Skin epidermis (tissue), 12 donors: ENCODE measurements at regions not wholly inside any gene's neighbourhood (a gene's known extent, or its start where the extent isn't known, plus 50 kb on each side); places are given as distances from the start of the nearest gene placed in this dataset.

Source experiments
- H3K27ac ChIP-seq, 21 experiments: fragments of 200-600 bp; sonication (generic) in 11 of 21; one replicate each; pipeline ENCODE4 v1.5.0; 2020; ENCODE audit warnings: mild to moderate bottlenecking in 3 of 21, inconsistent platforms in 2 of 21, moderate library complexity in 2 of 21
- H3K4me3 ChIP-seq, 7 experiments: fragments of 200-600 bp; sonication (generic) in 2 of 7; one replicate each; pipeline ENCODE4 v1.5.0; 2020; ENCODE audit warnings: inconsistent platforms in 2 of 7, mild to moderate bottlenecking in 2 of 7, moderate library complexity in 1 of 7

DNA sequence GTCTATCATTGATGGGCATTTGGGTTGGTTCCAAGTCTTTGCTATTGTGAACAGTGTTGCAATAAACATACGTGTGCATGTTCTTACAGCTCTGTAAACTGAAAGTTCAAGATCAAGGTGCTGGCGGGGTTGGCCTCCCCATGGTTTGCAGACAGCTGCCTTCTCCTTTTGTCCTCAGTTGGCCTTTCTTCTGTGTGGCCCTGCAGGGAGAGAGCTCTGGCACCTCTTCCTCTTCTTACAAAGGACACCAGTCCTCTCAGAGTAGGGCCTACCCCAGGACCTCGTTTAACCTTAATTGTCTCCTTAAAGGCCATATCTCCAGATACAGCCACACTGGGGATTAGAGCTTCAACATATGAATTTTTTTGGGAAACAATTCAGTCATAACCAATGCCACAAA, 462.7 kb downstream of the TCERG1L start:
- Histone ChIP-seq H3K27ac (no peak overlapping the region), H3K4me3 (no peak overlapping the region)

DNA sequence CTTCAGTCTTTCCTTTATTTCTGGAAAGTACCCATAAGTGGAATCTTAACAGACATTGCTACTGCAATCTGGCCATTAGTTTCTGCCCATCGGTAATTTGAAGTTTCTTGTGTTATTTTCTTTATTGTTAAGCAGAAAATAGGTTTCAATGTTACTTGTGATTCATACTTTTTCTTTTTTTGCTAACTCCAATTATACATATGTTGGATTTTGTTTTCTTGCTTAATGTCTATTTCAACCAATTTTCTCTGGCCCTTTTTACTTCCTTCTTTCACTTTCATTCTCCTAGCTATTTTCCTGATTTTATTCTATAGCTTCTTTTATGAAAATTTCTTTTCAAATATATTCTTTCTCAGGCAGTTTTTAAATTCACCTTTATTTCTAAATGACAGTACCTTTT, 457.4 kb downstream of the TCERG1L start:
- H3K4me3 ChIP-seq = no peak overlapping the region
- H3K27ac ChIP-seq = no peak overlapping the region

DNA sequence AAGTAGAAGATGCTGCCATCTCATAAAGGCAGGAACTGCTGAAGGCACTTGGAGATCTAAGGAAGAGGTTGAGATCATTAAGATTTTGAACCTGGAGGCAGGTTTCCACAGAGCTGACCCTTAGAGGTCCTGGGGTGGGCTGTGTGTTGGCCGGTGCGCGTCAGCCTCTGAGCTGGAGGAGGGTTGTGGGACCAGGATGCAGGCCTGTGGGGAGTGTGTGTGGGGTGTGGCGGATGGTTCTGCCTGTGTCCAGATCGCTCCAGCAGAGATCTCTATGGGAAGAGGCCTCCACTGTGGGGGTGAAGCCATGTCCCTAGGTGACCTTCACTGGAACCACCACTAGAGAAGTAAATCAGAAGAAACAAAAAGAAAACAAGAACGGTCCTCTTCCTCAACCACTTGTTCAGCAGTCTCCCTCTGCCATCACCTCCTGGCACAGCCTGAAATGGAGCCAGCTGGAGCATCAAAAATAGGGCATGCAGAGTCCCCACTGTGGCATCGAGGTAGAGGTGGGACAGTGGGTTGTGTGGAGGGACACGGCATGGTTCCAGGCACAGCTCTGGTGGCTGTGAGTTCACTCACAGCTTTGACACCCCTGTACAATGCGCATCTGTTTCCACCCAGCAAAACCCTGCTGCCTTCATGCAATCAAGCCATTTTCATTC, 453.8 kb downstream of the TCERG1L start:
- Histone ChIP-seq H3K4me3 (no peak overlapping the region), H3K27ac (no peak overlapping the region)

DNA sequence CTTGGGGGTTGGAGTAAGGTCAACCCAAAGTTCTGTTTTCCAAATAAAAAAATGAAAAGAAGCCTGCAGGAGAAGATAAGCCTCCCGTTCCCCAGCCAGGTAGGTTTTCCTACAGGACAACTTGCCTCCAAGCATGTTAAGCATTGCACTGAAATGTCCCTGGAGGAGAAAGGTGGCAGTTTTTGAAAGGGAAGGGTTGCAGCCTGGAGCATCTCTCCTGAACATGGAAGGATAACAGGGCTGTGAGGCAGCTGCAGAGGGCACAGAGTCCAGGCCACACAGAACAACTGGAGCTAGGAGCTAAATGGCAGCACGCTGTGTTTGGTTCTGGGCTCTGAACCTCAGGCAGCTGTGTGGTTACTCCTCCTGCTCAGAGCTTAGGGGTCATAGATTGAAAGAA, 452.9 kb downstream of the TCERG1L start:
- no peak overlapping the region for H3K27ac ChIP-seq

DNA sequence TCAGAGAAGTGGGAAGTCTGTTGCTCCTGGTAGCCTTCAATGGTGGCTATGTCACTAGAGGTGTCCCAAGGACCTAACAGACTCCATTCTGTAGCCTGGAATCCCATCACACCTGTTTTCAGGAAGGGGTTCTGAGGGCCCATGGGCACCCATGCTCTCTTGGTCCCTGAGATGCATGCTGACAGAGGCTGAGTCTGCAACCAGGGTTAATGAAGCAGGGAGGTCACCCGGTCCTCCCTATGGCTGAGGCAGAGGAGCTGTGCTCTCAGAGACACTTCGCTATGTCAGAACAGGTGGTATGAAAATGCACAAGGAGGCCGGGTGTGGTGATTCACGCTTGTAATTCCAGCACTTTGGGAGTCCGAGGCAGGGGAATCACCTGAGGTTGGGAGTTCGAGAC, 452.1 kb downstream of the TCERG1L start:
- no peak overlapping the region for H3K27ac ChIP-seq

More for the DNA sequence above, 452.9 kb downstream of the TCERG1L start:
- no peak overlapping the region for H3K4me3 ChIP-seq

DNA sequence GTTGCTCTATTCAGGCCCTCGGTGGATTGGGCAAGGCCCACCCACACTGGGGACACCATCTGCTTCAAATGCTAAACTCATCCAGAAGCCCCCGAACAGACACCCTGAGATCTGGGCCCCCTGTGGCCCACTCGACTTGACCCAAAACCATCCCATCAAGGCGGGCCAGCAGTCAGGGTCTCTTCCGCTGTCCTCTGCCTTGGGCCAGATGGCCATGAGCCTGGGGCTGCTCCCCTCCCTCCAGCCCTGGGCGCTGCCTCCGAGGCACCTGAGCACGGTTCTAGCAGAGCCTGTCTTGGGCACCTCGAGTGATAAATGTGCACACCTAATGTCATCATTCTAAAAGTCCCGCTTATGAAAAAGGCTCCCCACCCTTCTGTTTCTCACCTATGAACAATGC, 449.4 kb downstream of the TCERG1L start:
- H3K4me3 ChIP-seq = no peak overlapping the region
- no peak overlapping the region for H3K27ac ChIP-seq

More for the DNA sequence above, 452.1 kb downstream of the TCERG1L start:
- no peak overlapping the region for H3K4me3 ChIP-seq

DNA sequence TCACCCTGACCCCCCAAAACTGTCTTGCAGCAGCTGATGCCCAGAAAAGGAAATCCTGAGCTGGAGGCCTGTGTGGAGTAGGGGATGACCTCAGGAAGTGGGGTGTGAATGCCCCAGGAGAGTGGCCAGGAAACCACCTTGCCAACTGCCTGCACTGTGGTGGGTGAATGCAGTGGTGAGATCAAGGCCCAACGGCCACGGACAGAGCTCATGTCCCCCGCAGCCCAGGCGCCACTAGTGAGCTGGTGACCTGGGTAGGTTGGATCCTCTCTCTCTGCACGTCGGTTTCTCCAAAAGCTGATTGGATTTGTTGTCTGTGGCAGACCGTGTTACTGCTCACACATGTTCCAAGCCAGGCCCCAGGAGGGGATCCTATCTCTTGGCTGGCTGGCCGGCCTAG, 448.9 kb downstream of the TCERG1L start:
- Histone ChIP-seq H3K27ac (no peak overlapping the region), H3K4me3 (no peak overlapping the region)

DNA sequence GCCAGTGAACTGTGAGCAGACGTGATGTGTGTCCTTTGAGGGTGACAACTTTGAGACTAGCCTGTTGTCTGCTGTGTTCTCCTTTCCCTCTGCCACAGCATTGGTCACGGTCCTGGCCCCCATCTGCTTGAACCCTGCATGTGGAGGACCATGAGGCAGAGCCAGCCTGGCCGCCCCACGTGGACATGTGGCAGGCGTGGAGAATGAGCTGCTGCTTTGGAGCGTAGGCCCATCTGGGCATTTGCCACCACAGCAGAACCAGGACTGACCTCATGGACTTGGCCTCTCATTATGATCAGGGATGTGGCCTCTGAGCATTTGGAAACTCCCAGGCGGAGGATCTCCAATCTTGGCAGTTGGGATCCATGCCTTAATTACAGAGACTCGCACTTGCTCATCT, 448.5 kb downstream of the TCERG1L start:
- Histone ChIP-seq H3K27ac (no peak overlapping the region), H3K4me3 (no peak overlapping the region)

DNA sequence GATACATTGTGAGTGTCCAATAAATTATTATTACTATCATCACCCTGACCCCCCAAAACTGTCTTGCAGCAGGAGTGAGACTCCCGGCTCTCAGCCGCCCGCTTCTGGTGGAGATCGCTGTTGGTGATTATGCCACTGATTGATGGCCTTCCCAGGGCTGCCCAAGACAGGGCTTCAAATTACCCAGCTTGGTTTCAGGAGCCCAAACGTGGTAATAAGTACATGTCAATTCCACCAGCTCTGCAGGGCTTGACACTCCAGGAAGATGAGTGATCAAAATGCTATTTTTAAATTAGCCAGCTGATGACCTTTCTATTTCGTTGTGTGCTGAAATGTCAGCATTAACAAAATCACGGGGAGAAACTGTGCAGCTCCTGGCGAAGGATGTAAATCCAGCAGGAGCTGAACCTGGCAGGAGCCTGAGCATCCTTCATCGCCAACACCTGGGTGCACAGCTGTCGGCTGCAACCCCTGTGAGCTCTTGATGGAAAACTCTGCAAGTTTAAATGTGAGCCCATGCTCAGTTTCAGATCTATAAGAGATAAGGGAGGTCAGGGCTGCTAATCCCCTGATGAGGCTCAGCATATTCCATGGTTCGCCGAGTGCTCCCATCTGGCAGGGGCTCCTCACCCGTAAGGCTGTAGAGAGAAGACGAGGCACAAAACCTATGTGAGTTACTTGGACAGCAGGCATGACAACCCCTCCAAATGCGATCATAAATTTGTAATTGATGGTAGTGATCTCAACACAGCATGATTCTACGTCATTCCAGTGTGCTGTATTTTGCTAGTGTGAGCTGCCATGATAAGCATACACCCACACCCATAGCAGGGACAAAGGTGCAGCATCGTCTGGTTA, 446.3 kb downstream of the TCERG1L start:
- no peak overlapping the region for H3K27ac ChIP-seq
- no peak overlapping the region for H3K4me3 ChIP-seq

DNA sequence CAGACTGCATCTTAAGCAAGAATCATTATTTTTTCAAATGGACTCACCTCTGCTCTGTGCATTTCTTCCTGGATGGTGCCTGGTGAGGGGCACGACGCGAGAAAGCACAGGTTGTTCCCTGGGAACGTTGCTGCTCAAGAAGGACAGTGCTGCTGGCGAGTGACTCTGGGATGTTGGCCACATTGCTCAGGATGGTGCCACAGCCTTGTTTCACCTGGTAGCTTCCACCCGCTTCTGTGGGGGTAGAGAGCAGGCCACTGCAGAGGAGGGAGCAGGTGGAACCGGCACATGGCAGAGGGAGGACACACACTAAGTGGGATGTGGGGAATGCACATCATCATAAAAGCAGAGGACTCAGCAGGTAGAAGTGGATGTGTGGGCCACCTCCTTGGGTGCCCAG, 444.7 kb downstream of the TCERG1L start:
- no peak overlapping the region for H3K4me3 ChIP-seq
- H3K27ac ChIP-seq = no peak overlapping the region

DNA sequence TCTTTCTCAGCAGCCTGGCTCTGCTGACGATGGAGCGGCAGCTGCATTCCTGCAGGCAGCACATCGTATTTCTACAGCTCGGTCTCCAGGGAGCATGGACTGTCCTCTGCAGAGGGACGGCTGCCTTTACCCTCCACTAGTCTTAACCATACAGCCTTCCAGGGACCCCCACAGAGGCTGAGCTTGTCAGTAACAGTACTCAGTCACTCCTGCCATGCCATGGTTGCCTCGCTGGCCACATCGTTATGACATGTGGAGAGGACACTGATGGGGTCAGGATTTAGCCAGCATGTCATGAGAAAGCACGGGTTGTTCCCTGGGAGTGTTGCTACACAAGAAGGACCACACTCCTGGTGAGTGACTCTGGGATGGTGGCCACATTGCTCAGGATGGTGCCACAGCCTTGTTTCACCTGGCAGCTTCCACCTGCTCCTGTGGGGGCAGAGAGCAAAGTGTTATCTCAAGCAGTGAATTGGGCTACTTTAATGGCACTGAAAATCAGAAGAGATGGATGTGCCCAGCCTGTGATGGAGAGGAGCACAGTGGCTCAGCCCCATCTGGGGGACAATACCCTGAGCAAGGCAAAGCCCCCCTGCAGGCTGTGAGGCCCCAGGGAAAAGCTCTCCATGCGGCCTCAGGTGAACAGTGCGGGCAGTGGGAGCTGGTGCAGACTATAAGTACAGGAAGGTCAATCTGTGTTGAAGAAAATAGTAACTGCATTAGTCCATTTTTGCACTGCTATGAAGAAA, 443.9 kb downstream of the TCERG1L start:
- Histone ChIP-seq H3K4me3 (no peak overlapping the region), H3K27ac (no peak overlapping the region)

DNA sequence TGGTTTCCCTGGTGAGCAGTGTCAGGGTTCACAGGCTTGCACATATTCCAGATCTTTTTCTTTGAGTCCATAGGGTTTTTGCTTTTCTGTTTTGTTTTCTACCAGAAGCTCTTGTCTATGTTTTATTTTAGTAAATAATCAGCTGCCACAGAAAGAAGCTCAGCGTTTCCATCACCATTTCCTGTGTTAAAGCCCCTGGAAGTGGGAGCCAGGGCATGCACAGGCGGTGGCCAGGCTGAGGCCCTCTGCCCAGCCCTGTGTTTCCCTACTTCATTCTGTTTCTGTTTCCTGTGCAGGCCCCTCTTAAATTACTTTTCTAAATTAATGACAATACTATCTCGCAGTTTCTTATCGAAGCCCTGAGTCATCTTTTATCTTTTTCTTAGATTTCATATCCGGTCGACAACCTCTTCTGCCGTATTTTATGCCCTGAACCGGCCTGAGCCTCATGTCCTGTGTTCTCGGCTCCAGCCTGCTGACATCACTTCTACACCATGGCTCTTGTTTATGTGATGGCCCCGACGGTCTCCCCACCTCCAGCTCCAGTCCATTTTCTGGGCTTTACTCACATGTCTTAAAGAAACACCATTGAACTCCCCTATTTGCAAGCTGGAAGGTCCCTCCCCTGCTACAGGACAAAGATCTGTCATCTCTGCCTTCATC, 442.2 kb downstream of the TCERG1L start:
- no peak overlapping the region for H3K4me3 ChIP-seq
- no peak overlapping the region for H3K27ac ChIP-seq

DNA sequence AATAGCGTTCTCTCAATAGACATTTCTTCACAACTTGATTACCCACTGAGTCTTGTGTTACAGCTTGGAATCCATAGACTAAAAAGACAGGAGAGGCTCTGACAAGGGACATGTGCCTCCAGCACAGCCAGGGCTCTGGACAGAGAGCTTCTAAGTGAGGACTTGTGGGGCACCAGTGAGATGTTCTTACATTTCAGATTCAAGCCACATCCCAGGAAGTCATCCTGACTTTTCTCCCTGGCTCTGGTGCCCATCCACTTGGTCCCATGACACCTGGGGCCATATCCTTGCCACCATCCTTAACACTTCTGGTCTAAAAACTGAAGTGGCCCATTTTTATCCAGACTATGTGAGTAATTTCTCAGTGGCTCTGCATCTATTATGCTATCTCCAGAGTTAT, 440.1 kb downstream of the TCERG1L start:
- H3K4me3 ChIP-seq = no peak overlapping the region

DNA sequence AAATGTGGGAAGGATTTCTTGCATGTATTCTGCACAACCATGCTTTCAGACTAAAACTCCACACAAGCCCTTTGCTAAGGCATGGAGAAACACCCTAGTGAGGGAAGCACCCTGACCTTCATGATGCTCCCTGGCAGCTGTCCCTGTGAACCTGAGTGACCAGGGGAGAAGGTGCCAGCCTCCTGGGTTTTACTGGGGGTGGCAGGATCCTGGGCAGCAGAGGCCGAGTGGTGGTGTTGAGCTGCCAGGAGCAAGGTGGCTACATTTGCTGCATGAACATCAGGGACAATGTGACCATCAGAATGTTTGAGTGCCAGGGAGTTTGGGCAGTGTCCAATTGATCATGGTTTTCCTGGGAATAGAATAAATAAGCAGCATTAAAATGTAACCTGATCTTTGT, 437.9 kb downstream of the TCERG1L start:
- Histone ChIP-seq H3K4me3 (no peak overlapping the region), H3K27ac (no peak overlapping the region)

More for the DNA sequence above, 440.1 kb downstream of the TCERG1L start:
- H3K27ac ChIP-seq = no peak overlapping the region

DNA sequence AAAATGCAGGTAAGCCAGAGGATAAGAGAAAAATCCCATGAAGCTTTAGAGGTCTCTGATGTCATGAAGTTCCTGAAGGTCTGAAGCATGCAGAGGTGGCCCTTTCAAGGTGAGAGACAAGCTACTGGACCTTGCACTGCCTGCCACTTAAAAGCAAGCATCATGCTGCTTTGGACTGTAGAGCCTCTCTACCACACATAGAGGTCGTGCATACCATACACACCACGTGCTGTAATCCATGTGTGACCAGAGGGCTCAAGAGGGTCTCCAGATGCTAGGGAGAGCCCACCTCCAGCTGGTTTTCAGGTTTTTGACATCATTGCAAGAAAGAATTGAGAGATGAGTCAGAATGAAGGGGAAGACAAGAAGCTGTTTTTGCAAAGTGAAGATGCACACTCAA, 436.4 kb downstream of the TCERG1L start:
- Histone ChIP-seq H3K27ac (no peak overlapping the region), H3K4me3 (no peak overlapping the region)

DNA sequence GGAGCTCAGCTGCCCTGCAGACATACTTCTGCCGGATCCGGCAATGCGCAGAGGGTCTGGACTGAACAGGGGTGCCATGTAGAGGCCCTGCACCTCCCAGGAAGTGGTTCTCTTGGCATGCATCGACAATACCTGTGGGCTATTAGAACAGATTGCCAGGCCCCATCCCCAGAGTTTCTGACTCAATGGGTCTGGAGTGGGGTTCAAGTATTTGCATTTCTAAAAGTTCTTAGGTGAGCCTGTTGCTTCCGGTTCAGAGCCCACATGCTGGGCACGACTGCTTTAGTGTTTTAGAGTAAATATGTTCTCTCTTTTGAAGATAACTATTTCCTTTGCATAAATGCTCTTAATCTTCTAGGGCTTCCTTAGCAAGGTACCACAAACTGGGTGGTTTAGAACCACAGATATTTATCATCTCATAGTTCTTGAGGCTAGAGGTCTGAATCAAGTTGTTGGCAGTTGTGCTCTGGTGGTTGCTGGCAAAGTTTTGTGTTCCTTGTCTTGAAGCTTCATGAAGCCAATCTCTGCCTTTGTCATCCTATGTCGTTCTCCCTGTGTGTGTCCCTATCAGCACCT, 435.5 kb downstream of the TCERG1L start:
- Histone ChIP-seq H3K27ac (no peak overlapping the region), H3K4me3 (no peak overlapping the region)

DNA sequence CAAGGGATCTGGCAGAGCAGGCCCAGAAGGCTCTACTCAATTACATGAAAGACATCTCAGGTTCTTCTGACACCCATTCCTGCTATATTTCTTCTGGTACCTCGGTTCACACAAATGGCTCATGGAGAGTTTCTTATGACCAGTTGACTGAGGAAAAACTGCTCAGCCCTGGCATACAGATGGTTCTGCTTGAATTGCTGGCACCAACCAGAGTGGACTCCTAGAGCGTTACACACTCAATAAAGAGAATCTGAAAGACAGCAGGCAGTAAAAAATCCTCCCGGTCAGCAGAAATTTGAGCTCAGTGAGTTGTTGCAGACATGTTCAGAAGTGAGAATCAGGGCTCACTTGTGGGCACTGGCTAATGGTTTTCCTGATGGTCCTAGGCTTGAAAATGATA, 434.4 kb downstream of the TCERG1L start:
- H3K27ac ChIP-seq = no peak overlapping the region
- H3K4me3 ChIP-seq = no peak overlapping the region

DNA sequence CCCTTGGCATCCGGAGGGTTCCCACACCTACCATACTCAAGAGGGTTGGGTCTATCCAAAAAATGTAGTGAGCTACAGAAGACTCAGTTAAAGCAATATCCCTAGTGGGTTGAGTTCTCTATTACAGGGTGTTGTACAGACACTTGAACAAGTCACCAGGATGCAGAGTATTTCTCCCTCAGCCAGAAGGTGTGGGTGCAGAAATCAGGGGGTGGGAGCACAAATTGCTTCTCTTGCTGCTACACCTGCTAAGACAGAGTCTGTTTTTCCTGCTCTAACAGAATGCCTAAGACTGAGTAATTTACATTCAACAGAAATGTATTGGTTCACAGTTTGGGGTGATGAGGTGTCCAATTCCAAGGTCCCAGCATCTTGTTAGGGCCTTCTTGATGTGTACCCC, 433.4 kb downstream of the TCERG1L start:
- Histone ChIP-seq H3K4me3 (no peak overlapping the region), H3K27ac (no peak overlapping the region)

DNA sequence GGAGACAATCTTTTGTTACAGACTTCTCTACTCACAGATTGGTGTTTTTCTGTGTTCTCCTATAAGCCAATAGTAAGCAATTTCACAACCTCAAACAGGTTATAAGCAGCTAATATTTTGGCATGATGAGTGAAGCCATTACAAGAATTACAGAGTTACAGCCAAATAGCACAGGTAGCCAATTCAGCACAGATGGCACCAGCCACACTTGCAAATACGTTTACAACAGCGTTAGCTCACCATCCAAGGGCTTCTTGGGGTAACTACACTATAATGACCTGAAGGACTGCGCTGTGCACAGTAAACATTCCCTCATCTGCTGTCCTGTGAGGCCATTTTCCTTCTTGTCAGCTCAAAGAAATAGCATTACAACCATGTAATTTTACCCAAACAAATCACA, 428.6 kb downstream of the TCERG1L start:
- Histone ChIP-seq H3K27ac (no peak overlapping the region), H3K4me3 (no peak overlapping the region)

DNA sequence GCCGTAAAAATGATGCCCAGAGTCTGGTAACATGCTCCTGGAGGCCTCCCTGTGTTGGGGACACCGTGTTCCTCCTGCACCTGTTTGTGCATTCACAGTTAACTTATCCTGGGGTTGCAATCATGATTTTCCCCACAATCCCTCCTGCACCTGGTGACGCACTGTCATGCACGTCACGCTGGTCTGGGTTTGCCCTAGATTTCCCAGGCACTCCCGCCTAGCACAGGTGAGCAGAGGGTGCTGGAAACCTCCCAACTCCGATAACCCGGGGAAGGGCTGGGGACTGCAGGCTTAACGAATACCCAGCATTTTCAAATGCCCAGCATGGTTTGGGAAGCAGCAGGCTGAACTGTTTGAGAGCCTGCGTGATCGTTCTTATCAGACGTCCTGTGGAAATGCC, 427.1 kb downstream of the TCERG1L start:
- Histone ChIP-seq H3K4me3 (no peak overlapping the region), H3K27ac (no peak overlapping the region)
